Embryonic facial prominence (tissue), 1 donor: ENCODE measurements at regions not wholly inside any gene's neighbourhood (a gene's known extent, or its start where the extent isn't known, plus 50 kb on each side); places are given as distances from the start of the nearest gene placed in this dataset.

Experiments
- DNase-seq: peaks from one replicate; pipeline ENCODE4 v3.0.0-alpha.2; 2016; ENCODE audit errors: extremely low spot score

DNA sequence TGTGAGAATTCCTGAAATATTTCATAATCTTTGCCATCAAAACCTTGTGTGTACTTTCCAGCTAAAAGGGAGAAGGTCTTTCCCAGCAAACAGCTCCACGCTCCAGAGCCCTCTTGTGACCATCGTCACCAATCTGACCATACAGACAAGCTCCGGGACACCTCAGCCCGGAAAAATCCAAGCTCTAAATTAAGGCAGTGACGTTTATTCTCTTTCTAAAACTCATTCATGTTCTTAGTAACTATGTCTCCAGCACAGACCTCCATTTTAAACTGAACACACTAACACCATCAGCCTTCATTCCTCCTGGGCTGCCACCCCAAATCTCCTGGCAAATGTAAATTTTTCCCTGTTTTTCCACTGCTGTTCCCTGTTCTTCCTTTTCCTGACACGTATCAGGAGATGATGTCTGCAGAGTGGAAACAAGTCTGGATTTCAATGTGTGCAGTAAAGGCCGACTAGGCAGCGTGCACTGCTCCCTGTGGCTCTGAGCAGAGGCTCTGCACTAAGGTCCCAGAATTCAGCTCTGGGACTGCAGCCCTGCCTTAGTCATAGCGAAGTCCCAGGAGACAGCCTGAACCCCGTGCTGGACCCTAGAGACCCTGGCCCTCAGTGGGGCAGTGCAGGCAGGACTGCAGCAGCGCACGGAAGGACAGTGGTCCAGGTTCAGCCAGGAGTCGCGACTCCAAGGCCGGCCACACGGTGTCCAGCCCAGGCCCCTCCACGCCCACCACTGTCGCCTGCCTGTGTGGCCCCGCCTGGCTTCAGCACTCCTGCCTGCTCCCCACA, 452.5 kb upstream of the SALL3 start:
- DNase-seq = no peak

DNA sequence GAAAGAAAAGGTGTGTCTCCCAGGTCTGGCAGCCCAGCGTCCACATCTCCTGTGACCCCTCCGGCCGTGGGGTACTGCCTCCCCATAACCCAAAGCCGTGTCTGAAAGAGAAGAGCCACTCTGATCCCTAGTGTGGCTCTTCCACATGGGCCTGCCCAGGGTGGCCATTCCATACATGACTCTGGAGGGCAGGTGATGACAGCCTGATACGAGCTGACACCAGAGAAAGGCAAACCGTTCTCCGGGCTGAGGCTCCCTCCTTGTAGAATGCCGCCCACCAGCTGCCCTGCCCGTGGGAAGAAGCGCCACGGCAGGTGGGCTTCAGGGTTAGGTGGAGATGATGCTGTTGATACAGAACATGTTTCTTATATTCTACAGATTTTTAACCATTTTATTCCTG, 451.6 kb upstream of the SALL3 start:
- no peak for DNase-seq

DNA sequence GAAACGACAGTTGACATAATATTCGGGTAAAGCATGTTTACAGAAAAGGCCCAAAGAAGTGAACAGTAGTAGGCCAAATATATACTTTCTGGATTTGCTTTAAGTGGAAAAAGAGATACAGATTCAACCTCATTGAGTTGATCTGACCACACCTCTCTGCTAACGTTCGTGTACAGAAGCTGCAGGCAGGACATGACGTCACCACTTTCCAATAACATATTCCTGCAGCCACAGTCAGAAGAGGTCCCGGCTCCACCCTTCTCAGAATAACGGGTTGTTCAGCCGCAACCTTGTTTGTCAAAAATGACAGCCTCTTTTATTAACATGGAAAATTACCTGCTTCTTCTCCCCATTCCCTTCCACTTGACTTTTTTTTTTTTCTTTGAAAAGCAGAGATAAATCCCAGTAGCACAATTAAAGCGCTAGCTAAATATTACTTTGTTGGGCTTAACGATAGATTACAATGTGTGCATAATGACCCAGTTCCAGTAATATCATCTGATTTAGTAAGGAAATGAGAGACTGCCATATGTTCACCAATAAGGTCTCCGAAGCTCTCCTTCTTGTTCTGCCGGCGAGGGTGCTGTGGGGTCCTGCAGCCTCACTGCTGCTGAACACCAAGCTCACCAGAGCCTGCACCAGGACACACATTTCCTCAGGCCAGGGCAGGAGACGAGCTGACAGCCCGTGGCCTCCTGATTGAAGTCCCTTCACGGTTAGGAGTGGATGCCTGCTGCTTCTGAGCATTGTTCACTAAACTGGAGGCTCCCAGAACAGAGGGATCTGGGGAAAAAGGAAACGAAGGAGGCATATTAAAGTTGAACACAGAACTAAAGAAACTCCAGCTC, 451.0 kb upstream of the SALL3 start:
- DNase-seq = no peak

DNA sequence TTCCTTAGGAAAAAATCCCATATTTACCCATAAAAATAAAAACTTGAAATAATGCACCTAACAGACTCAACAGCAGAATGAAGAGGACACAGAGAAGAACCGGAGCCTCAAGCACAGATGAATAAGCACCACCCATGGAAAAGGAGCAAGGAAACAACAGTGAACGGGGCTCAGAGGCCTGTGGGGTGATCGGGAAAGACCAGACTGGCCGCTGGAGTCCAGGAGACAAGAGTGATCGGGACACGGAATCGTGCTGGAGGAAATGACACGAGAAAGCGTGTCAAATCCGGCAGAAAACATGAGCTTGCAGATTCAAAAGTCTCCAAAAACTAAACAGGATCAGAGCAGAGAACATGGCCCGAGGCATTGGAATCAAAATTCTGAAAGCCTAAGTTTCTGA, 448.0 kb upstream of the SALL3 start:
- no peak for DNase-seq

DNA sequence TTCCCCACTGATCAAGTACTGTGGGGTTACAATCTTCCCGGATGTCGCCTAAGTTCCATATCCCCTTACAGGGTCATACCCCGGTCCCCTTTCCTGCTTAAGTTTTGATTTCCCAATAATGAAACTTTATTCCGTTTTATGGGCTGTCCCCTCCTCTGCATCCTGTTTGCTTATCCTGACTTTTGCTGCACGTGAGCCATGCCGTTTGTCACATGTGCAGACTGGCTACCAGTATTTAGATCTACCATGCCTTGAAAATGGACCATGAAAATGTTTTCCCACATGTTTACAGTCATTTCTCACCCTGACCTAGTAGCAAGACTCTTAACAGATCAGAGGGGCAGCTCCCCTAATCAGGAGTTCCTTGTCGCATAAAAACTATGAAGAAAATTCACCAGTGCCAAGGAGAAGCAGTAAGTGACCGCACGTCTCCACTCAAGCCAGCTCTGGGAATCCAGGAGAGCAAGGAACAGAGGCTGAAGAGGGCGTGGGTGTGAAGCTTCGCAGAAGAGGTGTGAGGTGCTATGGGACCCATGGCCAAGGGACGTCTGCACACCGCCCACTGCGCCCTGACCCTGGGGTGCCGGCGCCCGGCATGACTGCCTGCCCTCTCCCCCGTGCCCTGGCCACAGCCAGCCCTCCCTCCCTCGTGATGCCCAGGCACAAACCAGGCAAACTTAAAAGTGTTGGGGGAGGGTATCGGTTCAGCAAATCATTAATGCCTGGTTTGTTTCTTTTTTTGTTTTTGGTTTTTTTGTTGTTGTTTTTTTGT, 440.8 kb upstream of the SALL3 start:
- no peak for DNase-seq

DNA sequence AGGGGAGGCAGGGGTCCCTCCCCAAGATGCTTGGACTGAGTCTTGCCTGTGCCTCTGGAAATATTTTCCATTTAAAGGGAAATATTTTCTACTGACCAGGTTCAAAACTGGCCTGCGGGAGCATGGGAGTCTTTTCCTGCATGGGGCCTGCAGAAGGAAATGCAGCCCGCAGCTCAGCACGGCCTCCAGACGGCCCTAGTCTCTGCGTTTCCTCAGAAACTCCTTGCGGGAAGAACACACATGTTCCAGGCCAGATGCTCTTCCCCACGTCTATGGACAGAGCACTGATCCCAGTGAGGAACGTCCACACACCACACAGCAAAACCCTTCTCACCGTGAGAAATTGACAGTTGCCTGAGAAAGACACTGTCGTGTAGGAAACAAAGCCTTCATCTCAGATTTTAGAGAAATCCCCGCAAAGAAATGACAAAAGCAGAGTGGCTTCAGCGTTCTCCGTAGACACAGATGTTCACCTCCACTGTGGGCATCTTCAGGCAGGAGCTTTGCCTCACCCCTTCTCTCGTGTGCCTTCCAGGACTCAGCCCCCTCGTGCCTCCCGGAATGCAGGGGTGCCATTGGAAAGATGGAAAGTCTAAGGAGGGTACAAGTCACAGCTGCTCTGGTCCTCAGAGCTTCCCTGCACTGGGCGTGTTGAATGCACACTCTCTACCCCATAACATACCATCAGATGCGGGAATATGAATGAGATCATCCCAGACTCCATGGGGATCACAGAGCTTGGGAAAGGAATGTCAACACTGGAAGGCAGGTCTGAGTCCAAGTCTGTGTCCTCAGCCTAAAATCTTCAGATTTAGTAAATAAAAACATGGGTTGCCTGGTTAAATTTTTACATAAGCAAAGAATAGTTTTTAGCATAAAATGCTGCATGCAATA, 438.7 kb upstream of the SALL3 start:
- DNase-seq = no peak

GRCh38 chr18:78542204-78542603, 437.4 kb upstream of the SALL3 start:
- no peak for DNase-seq

DNA sequence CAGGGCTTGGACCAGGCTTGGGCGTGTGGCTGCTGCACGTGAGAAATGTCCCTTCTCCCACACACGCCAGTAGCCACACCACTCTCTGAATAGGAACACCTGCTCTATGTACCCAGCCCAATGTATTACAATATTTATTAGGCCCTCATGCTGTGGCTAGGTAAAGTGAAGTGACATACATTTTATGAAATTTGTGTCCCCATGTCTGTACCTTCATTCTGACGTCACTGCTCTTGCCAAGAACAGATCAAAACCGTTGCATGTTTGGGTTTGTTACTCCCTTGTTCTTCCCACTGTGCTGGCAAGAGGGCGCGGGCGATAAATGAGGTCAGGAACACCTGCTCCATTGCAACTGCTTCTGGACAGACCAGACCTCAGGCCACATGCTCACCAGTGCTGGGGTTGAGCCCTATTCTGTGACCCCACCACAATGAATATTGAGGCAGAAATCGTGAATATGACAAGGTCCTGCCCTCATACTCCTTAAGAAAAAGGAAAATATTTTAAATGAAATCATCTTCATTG, 436.4 kb upstream of the SALL3 start:
- DNase-seq = no peak

GRCh38 chr18:78546281-78546680, 433.3 kb upstream of the SALL3 start:
- no peak for DNase-seq

GRCh38 chr18:78547817-78548216, 431.8 kb upstream of the SALL3 start:
- no peak for DNase-seq

DNA sequence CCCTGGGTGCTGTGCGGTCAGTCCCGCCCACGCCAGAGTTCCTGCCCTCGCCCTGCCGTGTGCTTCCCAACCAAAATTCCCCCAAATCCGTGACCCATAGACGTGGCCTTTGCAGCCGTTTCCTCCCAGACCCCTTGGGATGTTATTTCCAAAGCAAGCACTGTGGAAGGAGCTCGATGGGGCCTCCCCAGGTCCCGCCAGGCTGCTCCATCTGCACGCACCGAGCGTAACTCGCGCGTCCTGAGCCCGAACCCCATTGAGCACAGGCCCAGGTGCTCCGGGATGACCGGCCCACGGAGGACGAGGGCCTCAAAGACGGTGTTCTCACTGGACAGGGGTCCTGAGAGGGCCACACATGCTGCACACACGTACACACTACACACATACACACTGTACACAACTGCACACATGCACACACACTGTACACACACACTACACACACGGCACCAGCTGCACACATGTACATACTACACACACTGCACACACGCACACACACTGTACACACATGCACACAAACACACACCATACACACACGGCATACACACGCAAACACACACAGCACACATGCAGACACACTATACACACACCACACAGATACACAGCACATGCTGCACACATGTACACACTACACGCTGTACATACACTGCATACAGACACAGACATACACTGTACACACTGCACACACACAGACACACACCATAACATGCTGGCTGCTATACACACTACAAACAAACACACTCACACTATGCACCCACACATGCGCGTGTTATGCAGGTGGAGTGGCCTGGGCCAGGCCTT, 431.2 kb upstream of the SALL3 start:
- DNase-seq = no peak

DNA sequence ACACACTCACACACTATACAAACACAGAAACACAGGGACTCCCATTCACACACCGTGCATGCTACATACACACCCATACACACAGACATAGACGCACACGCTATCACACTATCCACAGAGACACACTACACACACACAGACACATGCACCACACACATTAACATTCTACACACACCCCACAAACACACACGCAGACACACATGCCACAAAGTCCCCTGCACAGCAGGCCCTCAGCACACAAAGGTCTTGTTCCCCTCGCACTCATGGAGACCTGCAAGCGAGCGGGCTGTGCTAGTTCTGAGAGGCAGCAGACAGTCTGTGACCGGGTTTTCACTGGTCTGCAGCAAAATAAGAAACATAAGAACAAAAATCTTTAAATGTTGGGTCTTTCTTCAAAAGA, 429.6 kb upstream of the SALL3 start:
- no peak for DNase-seq

DNA sequence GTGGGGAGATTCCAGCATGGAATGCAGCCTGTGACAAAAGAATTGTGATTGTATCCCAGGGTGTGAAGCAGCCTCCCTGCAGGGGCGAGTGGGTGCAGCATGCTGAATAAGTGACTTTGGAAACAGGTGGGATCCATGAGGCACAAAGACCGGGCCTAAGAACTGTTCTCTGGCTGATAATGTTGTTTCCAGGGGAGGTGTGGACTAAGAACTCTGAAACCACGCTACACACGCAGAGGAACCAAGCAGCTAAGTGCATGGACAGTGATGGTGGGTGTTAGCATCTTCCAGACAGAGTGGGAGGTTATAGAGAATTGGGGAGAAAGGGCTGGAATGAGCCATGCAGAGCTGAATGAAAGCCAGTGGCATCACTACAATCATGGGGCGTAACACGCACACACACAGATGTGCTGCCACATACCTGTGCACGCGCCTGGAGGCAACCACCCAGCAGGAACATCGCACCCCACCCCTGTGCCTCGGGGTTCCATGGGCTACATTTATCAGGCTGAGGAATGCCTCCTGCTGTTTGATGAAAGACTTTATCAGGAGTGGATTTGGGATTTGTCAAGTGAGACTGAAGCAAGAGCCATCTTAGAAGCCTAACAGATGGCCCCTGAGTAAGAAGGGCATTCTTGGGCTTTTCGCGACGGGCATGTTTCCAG, 424.5 kb upstream of the SALL3 start:
- DNase-seq = no peak

DNA sequence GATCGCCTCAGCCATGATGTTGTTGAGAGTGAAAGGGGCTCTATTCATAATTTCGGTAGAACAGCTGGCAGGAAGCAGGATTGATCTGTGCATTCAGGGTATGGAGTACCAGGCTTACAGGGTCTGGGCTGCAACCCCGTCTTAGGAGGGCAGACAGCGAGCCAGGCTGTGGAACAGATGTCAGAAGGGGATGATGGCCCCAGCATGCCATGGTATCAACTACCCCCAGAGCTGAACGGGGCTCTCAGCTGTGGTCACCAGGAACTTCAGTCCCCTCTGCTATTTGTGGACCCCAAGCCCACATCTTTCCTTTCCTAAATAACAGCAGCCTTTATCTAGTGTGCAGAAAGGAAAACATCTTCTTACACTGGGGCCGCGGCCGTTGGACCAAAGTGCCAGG, 422.2 kb upstream of the SALL3 start:
- DNase-seq = no peak

GRCh38 chr18:78558101-78558810, 421.4 kb upstream of the SALL3 start:
- DNase-seq = no peak

GRCh38 chr18:78558948-78559347, 420.7 kb upstream of the SALL3 start:
- DNase-seq = no peak

- DNase-seq = no peak
Measured at GRCh38 chr18:78559584-78559983, 420.0 kb upstream of the SALL3 start.

- DNase-seq = no peak
Measured at GRCh38 chr18:78561757-78562510, 417.7 kb upstream of the SALL3 start.
